Frontal cortex (tissue), 3 donors: ENCODE measurements at regions not wholly inside any gene's neighbourhood (a gene's known extent, or its start where the extent isn't known, plus 50 kb on each side); places are given as distances from the start of the nearest gene placed in this dataset.

Source experiments
- DNase-seq, 2 donors: peaks; one replicate each; pipeline ENCODE4 v3.0.0; 2012; ENCODE audit warnings: low spot score in 2 of 2
- FAIRE-seq: peaks from 2 replicates; lab custom pipeline; 2012; peaks lifted over from hg19 to GRCh38; lab: Jason Lieb, UNC
- donor health status: control.
- donor health status: control.
- donor health status: control.

DNA sequence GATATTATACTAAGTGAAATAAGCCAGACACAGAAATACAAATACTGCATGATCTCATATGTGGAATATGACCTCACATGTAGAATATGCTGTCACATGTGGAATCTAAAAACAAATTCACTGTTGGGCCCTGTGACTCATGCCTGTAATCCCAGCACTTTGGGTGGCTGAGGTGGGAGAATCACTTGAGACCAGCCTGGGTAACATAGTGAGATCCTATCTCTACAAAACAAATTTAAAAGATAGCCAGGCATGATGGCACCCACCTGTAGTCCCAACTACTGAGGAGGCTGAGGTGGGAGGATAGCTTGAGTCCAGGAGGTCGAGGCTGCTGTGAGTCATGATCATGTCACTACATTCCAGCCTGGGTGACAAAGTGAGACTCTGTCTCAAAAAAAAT is 160.3 kb downstream of the PTEN start:
- no peak for FAIRE-seq

GRCh38 chr10:88026031-88026430 is 162.6 kb downstream of the PTEN start:
- no peak for FAIRE-seq

More for the DNA sequence above, 160.3 kb downstream of the PTEN start:
- no peak for DNase-seq

DNA sequence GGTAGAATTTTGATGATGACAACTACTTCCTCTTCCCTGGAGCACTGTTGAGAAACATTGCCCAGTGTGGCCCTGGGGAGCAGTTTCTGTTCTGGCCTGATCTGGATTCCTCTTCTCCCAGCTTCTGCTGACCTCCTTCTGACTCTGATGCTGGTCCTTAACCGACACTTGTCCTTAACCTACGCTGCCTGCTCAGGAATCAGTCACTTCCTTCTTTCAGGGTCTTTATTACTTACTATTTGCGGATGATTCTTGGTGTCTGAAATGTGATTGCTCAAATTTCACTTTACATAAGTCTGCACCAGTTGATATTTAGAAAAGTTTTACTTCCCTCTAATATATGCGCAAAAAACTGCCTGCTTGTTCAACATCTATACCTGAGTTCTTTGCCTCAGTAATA is 164.1 kb downstream of the PTEN start:
- FAIRE-seq = no peak
- DNase-seq = no peak

More at GRCh38 chr10:88026031-88026430, 162.6 kb downstream of the PTEN start:
- no peak for DNase-seq

DNA sequence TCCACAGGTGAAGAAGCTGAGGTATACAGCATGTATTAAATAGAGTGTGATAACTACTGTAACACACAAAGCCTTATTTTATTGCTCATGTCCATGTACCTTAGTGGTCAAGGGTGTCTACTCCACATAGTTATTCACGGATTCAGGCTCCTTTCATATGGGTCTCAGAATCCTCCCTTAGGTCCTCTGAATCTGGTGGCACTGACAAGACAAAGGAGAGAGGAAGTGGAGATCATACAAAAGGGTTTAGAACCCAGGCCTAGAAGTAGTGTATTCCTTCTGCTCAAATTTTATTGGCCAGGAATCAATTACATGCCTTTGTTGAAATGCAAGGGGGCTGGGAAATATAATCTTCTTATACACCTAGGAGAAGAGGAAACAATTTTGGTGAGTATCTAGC is 164.6 kb downstream of the PTEN start:
- FAIRE-seq (no peak), DNase-seq (no peak)

DNA sequence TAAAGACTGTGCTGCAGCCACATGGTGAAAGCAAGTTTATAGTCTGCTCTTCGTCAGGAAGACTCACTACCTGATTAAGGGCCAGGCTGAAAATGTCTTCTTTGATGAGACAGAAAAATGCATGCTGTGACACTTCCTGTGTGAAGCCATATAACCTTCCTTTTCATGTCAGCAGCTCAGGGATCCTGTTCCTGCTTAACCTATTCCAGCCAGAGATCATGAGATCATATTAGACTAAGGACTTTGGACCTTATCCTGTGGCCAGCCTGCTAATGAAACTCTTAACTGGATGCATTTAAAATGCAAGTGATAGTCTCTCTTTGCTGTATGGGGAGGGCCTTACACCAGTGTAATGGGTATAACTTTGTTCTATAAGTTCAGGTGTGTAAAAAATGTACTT is 165.2 kb downstream of the PTEN start:
- FAIRE-seq (no peak), DNase-seq (no peak)

DNA sequence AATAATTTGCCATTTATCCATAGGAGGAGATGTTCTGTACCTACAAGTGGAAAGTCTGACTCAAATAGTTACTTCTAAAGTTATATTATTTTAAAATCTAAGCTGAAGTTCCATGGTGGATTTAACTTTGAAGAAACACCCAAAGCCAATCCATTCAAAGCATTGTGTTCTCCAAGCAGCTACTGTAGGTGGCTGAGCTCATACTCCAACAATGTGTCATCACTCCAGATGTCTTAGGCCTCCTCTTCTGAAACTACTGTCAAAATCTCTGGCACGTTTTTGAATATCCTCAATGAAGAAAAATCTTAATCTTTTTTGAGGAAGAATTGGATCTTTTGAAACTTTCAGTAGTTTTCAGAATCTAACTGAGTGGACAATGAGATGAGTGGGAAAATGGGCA is 169.1 kb downstream of the PTEN start:
- DNase-seq = no peak
- FAIRE-seq = no peak

DNA sequence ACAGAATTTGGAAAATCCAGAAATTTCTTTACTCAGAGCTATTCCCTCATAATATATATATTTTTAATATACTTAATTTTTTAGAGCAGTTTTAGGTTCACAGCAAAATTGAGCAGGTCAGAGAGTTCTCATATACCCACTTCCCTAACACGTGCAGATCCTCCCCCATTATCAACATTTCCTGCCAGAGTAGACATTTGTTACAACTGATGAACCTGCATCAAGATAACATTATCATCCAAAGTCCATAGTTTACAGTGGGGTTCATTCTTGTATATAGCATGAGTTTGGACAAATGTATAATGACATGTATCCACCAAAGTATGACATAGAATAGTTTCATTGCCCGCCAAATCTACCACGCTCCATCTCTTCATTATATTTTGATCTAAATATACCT is 170.0 kb downstream of the PTEN start:
- no peak for FAIRE-seq

GRCh38 chr10:88033793-88034192 is 170.4 kb downstream of the PTEN start:
- FAIRE-seq = no peak
- DNase-seq = no peak

More for the DNA sequence above, 170.0 kb downstream of the PTEN start:
- DNase-seq = no peak

DNA sequence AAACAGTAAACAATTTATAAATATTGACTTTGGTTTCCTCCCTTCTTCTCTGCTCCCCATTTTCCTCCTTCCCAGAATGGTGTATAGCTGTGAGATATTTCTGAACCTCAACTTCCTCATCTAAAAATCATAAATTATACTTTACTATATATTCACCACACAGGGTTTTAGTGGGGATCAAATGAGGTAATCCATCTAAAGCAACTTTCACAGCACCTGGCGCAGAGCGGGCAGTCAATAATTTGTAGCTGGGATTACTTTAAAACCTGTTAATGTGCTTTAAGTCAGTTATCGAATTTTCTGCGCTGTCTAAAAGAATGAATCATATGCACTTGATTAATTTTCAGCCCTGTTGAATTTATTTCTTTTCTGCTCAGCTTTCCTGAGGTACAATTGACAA is 172.7 kb downstream of the PTEN start:
- FAIRE-seq = no peak

GRCh38 chr10:88037623-88038022 is 174.2 kb downstream of the PTEN start:
- FAIRE-seq (no peak), DNase-seq (no peak)

More for the DNA sequence above, 172.7 kb downstream of the PTEN start:
- no peak for DNase-seq

DNA sequence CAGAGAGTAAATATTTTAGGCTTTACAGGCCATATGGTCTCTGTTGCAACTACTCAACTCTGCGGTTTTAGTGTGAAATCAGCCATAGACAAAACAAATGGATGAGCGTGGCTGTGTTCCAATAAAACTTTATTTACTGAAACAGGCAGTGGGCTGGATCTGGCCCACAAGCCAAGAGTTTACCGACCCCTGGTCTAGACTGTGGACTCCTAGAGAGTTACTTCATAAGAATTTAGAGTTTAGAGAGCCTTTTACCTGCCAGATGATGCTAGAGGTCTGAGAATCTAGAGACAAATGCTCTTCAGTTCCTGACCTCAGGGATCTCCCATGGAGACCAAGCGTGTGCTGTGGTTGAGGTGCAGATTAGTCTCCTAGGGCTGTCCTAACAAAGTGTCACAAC is 174.8 kb downstream of the PTEN start:
- FAIRE-seq = no peak
- DNase-seq = no peak

- DNase-seq = no peak
- no peak for FAIRE-seq
Measured at GRCh38 chr10:88039496-88040200, 176.2 kb downstream of the PTEN start.

DNA sequence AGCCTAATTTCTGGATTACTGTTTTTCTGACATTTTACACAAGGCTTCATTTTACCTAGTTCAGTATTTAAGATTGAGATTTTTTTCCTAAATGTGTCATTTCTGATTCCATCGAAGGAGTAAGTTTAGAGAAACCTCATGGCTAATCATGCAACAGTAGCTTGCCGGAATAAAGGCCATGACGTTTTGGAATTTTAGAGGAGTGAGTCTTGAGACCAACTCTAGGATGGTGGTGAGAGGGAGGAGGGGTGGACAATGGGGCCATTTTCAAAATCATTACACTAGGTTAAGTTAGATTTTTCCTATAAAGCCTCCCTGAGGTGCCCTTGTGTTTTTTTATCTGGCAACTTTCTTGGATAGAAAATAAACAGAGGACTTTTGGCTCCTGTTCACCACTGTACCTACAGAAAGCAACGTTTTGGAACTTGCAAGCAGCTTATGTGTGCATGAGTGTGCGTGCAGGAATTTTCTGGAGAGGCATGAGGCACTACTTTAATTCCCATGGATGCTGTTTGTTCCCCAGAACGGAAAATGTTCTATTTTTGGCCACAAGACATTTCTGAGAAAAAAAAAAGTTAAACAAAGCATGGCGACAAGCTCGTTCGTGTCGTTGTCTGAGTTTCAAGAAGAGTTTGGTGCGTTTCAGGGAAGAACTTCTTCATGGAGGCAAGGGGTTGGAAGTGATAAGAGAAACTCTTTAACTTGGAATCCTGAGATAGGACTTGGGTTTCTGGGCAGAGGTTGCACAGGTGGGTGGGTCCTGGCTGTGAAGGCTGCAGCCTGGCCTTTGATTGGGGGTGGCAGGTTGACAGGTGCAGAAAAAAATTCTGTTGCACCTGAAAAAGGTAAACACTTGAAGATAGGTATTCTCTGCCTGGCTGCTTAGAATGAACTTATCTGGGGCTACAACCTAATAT is 178.1 kb downstream of the PTEN start:
- FAIRE-seq (no peak), DNase-seq (no peak)

DNA sequence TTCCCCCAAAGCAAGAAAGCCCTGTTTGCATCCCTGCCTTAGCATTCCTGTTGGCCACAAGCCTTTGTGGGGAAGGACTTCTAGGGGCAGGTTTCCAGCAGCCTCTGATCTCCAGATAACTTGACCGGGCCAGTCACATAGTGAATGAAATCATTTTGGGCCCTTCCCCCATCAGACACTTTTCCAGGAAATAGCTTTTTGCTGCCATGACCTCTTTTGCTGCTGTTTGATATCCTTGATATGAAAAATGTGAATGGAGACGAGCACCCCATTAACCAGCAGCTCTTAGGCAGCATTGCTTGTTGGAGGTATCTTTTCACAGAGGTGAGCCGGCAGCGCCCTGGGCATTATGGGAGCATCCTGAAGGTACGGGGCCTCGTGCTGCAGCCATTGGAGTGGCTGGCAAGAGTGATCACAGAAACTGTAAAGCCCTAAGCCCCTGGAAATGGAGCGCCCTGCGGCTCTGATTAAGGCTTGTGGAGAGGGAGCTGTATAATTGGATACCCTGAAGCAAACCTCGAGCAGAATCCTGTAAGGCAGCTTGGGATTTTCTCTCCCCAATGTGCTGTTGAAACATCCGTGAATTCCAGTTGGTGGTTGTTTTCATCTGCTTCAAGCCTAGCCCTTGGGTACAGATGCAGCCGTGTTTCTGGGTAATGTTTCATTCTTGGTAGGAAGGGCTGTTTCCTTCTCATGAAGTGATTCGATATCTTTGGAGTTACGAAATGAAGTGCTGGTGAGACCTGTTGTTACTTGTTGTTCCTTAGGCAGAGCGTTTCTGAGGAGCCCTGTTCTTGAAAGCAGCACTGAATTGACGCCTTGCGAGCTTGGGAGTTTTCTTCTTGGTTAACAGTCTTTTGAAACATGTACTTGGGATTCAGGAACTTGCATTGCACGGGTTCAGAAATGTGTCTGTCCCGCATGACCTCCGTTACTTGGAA is 179.0 kb downstream of the PTEN start:
- DNase-seq (no peak), FAIRE-seq (no peak)

DNA sequence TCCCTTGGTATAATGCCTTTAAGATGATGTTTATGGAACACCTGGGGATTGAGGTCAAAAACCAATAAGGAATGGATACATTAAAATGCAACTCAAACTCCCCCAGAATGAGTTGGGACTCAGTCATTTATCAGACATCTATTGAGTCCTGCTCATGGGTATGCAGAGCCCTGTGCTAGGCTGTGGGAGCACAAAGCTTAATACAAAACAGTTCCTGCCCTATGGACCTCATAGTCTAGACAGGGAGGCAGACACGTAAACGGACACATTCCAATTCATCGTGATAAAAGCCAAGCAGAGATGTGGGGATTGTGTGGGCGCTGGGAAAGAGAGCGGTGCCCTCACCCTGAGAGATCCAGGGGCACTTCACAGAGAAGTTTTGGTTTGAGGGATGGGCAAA is 181.7 kb downstream of the PTEN start:
- no peak for FAIRE-seq

GRCh38 chr10:88045656-88046415 is 182.4 kb downstream of the PTEN start:
- FAIRE-seq = no peak
- DNase-seq = peak in 1 of 2 donors; percentile 10

More for the DNA sequence above, 181.7 kb downstream of the PTEN start:
- DNase-seq = no peak

DNA sequence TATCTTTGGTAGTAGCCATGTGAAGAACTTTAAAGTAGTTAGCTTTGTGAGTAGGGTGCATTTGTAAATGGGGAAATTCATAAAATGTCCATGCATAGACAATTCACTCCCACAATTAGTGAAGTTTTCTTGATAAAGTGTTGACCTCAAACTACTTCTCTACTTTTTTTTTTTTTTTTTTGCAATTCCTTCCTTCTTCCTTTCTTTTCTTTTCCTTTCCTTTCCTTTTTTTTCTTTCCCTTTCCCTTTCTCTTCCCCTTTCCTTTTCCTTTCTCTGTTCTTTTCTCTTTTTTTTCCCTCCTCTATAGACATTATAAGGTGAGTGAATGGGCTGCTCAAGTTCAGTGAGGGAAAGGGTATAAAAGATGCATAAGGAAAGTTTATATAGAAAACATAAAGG is 184.2 kb downstream of the PTEN start:
- FAIRE-seq (no peak), DNase-seq (no peak)

DNA sequence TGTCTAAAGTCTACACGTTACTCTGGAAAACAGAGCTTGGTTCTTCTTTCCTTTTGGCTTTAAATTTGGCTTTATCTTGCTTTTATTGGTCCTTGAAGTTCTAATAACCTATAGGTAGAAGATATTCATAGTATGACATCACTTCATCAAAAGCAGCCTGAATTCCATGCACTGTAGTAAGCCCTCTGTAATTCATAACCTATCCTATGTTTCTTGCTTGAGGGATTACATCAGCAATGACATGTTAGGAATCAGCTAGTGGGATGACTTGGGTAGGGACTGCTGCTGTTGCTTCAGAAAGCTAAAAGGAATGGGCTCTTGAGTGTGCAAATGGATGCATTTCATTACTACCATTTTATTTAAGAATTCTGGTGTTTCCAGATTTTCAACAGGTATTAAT is 184.9 kb downstream of the PTEN start:
- DNase-seq (no peak), FAIRE-seq (no peak)

- FAIRE-seq (no peak), DNase-seq (no peak)
Measured at GRCh38 chr10:88049204-88049603, 185.8 kb downstream of the PTEN start.
